IMR-90 (cell line): ENCODE measurements at regions not wholly inside any gene's neighbourhood (a gene's known extent, or its start where the extent isn't known, plus 50 kb on each side); places are given as distances from the start of the nearest gene placed in this dataset.

ENCODE experiments used
- ATAC-seq: fragments of 200-7000 bp; cut with Tn5 transposase; 2 replicates; pipeline ENCODE4 v1.9.1; 2020; ENCODE audit warnings: low read depth, mild to moderate bottlenecking, moderate library complexity
- BruUV-seq: library from RNA; stranded (reverse); fragments of 400-500 nt; replicated peaks from 2 replicates; lab custom pipeline; 2021; lab: Mats Ljungman, UMichigan
- CTCF ChIA-PET: fragments of 300-600 bp; formaldehyde crosslinking; extraction: SDS; loops from one replicate; lab custom pipeline; 2021; ENCODE audit warnings: antibody characterized with exemption; lab: Yijun Ruan, JAX
- POLR2A ChIA-PET: fragments of 300-600 bp; sonication (Branson Sonifier 250); formaldehyde crosslinking; loops from one replicate; lab custom pipeline; 2022; ENCODE audit warnings: antibody characterized with exemption; ENCODE audit not compliant: unreplicated experiment; lab: Charles Lee
- DNase-seq: peaks from one replicate; pipeline ENCODE4 v3.0.0; 2013
- H2AFZ ChIP-seq: replicated peaks from 2 replicates; pipeline ENCODE3; 2013; ENCODE audit warnings: low read length, mild to moderate bottlenecking; ENCODE audit not compliant: poor library complexity
- H2AK5ac ChIP-seq: 2 replicates; pipeline ENCODE4 v1.6.1; 2013; ENCODE audit warnings: low read depth, low read length, inconsistent platforms
- H2AK9ac ChIP-seq: replicated peaks from 2 replicates; pipeline ENCODE3; 2013; ENCODE audit warnings: mild to moderate bottlenecking, low read depth, low read length, moderate library complexity; ENCODE audit not compliant: poor library complexity
- H2BK120ac ChIP-seq: 2 replicates; pipeline ENCODE4 v1.6.1; 2013; ENCODE audit warnings: low read depth, low read length, inconsistent platforms
- H2BK15ac ChIP-seq: 3 replicates; pipeline ENCODE4 v1.6.1; 2013; ENCODE audit warnings: low read depth, low read length, inconsistent platforms
- H2BK20ac ChIP-seq: 2 replicates; pipeline ENCODE4 v1.6.1; 2013; ENCODE audit warnings: low read depth, mild to moderate bottlenecking, inconsistent platforms, low read length, moderate library complexity
- H2BK5ac ChIP-seq: 2 replicates; pipeline ENCODE4 v1.6.1; 2013; ENCODE audit warnings: mild to moderate bottlenecking, low read depth, low read length, inconsistent platforms; ENCODE audit not compliant: poor library complexity, severe bottlenecking
- H3K14ac ChIP-seq: replicated peaks from 2 replicates; pipeline ENCODE4 v1.6.1; 2013; ENCODE audit warnings: low read depth, low read length, inconsistent platforms
- H3K18ac ChIP-seq: 2 replicates; pipeline ENCODE4 v1.6.1; 2013; ENCODE audit warnings: low read depth, low read length, control low read depth
- H3K23ac ChIP-seq: 2 replicates; pipeline ENCODE4 v1.6.1; 2013; ENCODE audit warnings: low read depth, low read length, inconsistent platforms
- H3K27ac ChIP-seq: 2 replicates; pipeline ENCODE4 v1.5.1; 2013; ENCODE audit warnings: mild to moderate bottlenecking, control low read depth, low read length; ENCODE audit not compliant: insufficient read depth
- H3K27me3 ChIP-seq: 2 replicates; pipeline ENCODE4 v1.6.1; 2013; ENCODE audit warnings: low read length; ENCODE audit not compliant: control insufficient read depth, insufficient read depth
- H3K36me3 ChIP-seq: 2 replicates; pipeline ENCODE4 v1.6.1; 2013; ENCODE audit warnings: low read length, mixed read lengths; ENCODE audit not compliant: control insufficient read depth, insufficient read depth
- H3K4ac ChIP-seq: 2 replicates; pipeline ENCODE4 v1.6.1; 2013; ENCODE audit warnings: low read depth, low read length, inconsistent platforms
- H3K4me1 ChIP-seq: 2 replicates; pipeline ENCODE4 v1.6.1; 2013; ENCODE audit warnings: low read length, mixed read lengths; ENCODE audit not compliant: control insufficient read depth, insufficient read depth
- H3K4me2 ChIP-seq: 2 replicates; pipeline ENCODE4 v1.6.1; 2013; ENCODE audit warnings: low read depth, mild to moderate bottlenecking, control low read depth, low read length, moderate library complexity
- H3K4me3 ChIP-seq: 2 replicates; pipeline ENCODE4 v1.5.1; 2013; ENCODE audit warnings: low read depth, mild to moderate bottlenecking, control low read depth, low read length, moderate library complexity; ENCODE audit not compliant: insufficient read depth
- H3K56ac ChIP-seq: 2 replicates; pipeline ENCODE4 v1.6.1; 2013; ENCODE audit warnings: low read length, inconsistent platforms; ENCODE audit not compliant: insufficient read depth; ENCODE audit errors: extremely low read depth
- H3K79me1 ChIP-seq, 2 experiments: 2 replicates each; pipeline ENCODE4 v1.6.1; 2013; ENCODE audit warnings: low read length in 2 of 2, inconsistent platforms in 1 of 2, low read depth in 1 of 2
- H3K9ac ChIP-seq: 2 replicates; pipeline ENCODE4 v1.6.1; 2013; ENCODE audit warnings: low read depth, low read length, control low read depth
- H3K9me1 ChIP-seq: 2 replicates; pipeline ENCODE4 v1.6.1; 2013; ENCODE audit warnings: low read length, inconsistent platforms; ENCODE audit not compliant: insufficient read depth
- H3K9me3 ChIP-seq: 2 replicates; pipeline ENCODE4 v1.6.1; 2013; ENCODE audit warnings: low read length; ENCODE audit not compliant: control insufficient read depth, insufficient read depth
- H4K20me1 ChIP-seq: 2 replicates; pipeline ENCODE4 v1.6.1; 2013; ENCODE audit warnings: low read length, inconsistent platforms; ENCODE audit not compliant: insufficient read depth
- H4K5ac ChIP-seq: 2 replicates; pipeline ENCODE4 v1.6.1; 2013; ENCODE audit warnings: mild to moderate bottlenecking, low read depth, low read length, control low read depth
- H4K8ac ChIP-seq, 2 experiments: 2 replicates each; pipeline ENCODE4 v1.6.1; 2013; ENCODE audit warnings: low read depth in 2 of 2, low read length in 2 of 2, control low read depth in 1 of 2, inconsistent platforms in 1 of 2
- H4K91ac ChIP-seq: 2 replicates; pipeline ENCODE4 v1.6.1; 2013; ENCODE audit warnings: low read depth, low read length, inconsistent platforms; ENCODE audit not compliant: insufficient read depth
- BHLHE40 ChIP-seq: fragments of 150-350 bp; IDR thresholded peaks from 2 replicates; pipeline ENCODE4 v1.6.1; 2016; ENCODE audit warnings: mild to moderate bottlenecking, low read depth, low read length
- CEBPB ChIP-seq: IDR thresholded peaks from 2 replicates; pipeline ENCODE4 v1.6.1; 2012; ENCODE audit warnings: low read depth, low read length, improper control_type of control experiment
- CHD1 ChIP-seq: IDR thresholded peaks from 2 replicates; pipeline ENCODE4 v1.6.1; 2012; ENCODE audit warnings: low read depth, low read length, improper control_type of control experiment
- FOS ChIP-seq: fragments of 150-350 bp; IDR thresholded peaks from 2 replicates; pipeline ENCODE4 v1.6.1; 2016; ENCODE audit warnings: low read depth, low read length
- MAFK ChIP-seq: IDR thresholded peaks from 2 replicates; pipeline ENCODE4 v1.6.1; 2012; ENCODE audit warnings: low read depth, low read length, improper control_type of control experiment
- MAZ ChIP-seq: IDR thresholded peaks from 2 replicates; pipeline ENCODE4 v1.6.1; 2012; ENCODE audit warnings: low read depth, mild to moderate bottlenecking, low read length, improper control_type of control experiment, moderate library complexity, borderline replicate concordance
- MXI1 ChIP-seq: IDR thresholded peaks from 2 replicates; pipeline ENCODE4 v1.6.1; 2012; ENCODE audit warnings: low read depth, mild to moderate bottlenecking, low read length, moderate library complexity, borderline replicate concordance
- NFE2L2 ChIP-seq: fragments of 150-350 bp; IDR thresholded peaks from 2 replicates; pipeline ENCODE4 v1.6.1; 2016; ENCODE audit warnings: low read depth, mild to moderate bottlenecking, low read length
- POLR2A ChIP-seq: IDR thresholded peaks from 2 replicates; pipeline ENCODE4 v1.6.1; 2012; ENCODE audit warnings: mild to moderate bottlenecking, low read depth, low read length
- RAD21 ChIP-seq: IDR thresholded peaks from 2 replicates; pipeline ENCODE4 v1.6.1; 2012; ENCODE audit warnings: low read length, improper control_type of control experiment
- RCOR1 ChIP-seq: IDR thresholded peaks from 2 replicates; pipeline ENCODE4 v1.6.1; 2012; ENCODE audit warnings: mild to moderate bottlenecking, low read length, improper control_type of control experiment; ENCODE audit not compliant: insufficient replicate concordance
- RFX5 ChIP-seq: IDR thresholded peaks from 2 replicates; pipeline ENCODE4 v1.8.0; 2012; ENCODE audit warnings: low read depth, mild to moderate bottlenecking, low read length, moderate library complexity
- SMC3 ChIP-seq: fragments of 150-350 bp; IDR thresholded peaks from 2 replicates; pipeline ENCODE4 v1.6.1; 2016; ENCODE audit warnings: low read depth, mild to moderate bottlenecking, antibody characterized with exemption, low read length, moderate library complexity
- WGBS, 2 experiments: methylation state at CpG; one replicate each; pipeline versions ENCODE4 v1.1.5 to v1.1.7; 2013; ENCODE audit warnings: missing lambda C conversion rate in 2 of 2; ENCODE audit not compliant: insufficient read length in 1 of 2; ENCODE audit errors: extremely low coverage in 2 of 2; 5-methylcytosine and 5-hydroxymethylcytosine counted together
- dilution Hi-C: fragments of 300-500 bp; cut with HindIII; formaldehyde crosslinking; loops from one replicate; pipeline ENCODE4 v1.14.3; 2018; ENCODE audit warnings: low sequenced_read_pairs; ENCODE audit not compliant: unreplicated experiment
- in situ Hi-C: fragments of 300-500 bp; cut with MboI; formaldehyde crosslinking; loops from 3 replicates; pipeline ENCODE4 v1.14.3; 2019; ENCODE audit warnings: low sequenced_read_pairs, inconsistent platforms, mixed read lengths
- intact Hi-C: fragments of 100-400 bp; cut with micrococcal nuclease; formaldehyde crosslinking; loops from 2 replicates; pipeline ENCODE4 v1.10.0; 2022
- TF ChIP-seq, protein P1 (sequence below): fragments of 150-350 bp; IDR thresholded peaks from 2 replicates; pipeline ENCODE4 v1.6.1; 2017; ENCODE audit warnings: mild to moderate bottlenecking, antibody characterized with exemption, low read length, low read depth
- TF ChIP-seq, protein P2 (sequence below): fragments of 150-350 bp; IDR thresholded peaks from 2 replicates; pipeline ENCODE4 v1.6.1; 2016; ENCODE audit warnings: low read depth, mild to moderate bottlenecking, low read length, moderate library complexity, borderline replicate concordance

- Histone ChIP-seq H2AK5ac (no peak overlapping the region), H3K9me3 (peaks cover 30% of the 10 kb centered on the region), H4K5ac (no peak overlapping the region), H3K56ac (no peak overlapping the region), H2AFZ (no peak overlapping the region), H3K18ac (no peak overlapping the region), H2BK20ac (no peak overlapping the region), H2AK9ac (no peak overlapping the region), H3K9me1 (no peaks in the 10 kb centered on the region), H3K9ac (no peak overlapping the region), H2BK5ac (no peak overlapping the region), H3K36me3 (no peaks in the 10 kb centered on the region), H3K79me1 (no peaks in the 10 kb centered on the region), H4K8ac (no peak overlapping the region), H3K14ac (no peak overlapping the region), H3K4ac (no peak overlapping the region), H4K20me1 (no peaks in the 10 kb centered on the region), H2BK15ac (no peak overlapping the region), H3K27me3 (no peaks in the 10 kb centered on the region), H3K4me2 (no peak overlapping the region), H3K23ac (no peak overlapping the region), H3K4me1 (no peaks in the 10 kb centered on the region), H3K4me3 (no peak overlapping the region), H4K91ac (no peak overlapping the region), H2BK120ac (no peak overlapping the region), H3K27ac (no peak overlapping the region)
- DNase-seq (no peak), ATAC-seq (no peak)
- in situ Hi-C loops (no loop called here), dilution Hi-C loops (no loop called here), intact Hi-C loops (no loop called here)
- TF ChIP-seq POLR2A, result no peak
- TF ChIP-seq, protein P1, sequence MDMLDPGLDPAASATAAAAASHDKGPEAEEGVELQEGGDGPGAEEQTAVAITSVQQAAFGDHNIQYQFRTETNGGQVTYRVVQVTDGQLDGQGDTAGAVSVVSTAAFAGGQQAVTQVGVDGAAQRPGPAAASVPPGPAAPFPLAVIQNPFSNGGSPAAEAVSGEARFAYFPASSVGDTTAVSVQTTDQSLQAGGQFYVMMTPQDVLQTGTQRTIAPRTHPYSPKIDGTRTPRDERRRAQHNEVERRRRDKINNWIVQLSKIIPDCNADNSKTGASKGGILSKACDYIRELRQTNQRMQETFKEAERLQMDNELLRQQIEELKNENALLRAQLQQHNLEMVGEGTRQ, result no peak
- no peak for TF ChIP-seq NFE2L2
- no peak for TF ChIP-seq CEBPB
- TF ChIP-seq SMC3, result no peak
- TF ChIP-seq MAFK, result no peak
- no peak for TF ChIP-seq RFX5
- no peak for TF ChIP-seq RCOR1
- no peak for TF ChIP-seq MXI1
- no peak for TF ChIP-seq CHD1
- no peak for TF ChIP-seq RAD21
- no peak for TF ChIP-seq BHLHE40
- no peak for TF ChIP-seq FOS
- TF ChIP-seq, protein P2, sequence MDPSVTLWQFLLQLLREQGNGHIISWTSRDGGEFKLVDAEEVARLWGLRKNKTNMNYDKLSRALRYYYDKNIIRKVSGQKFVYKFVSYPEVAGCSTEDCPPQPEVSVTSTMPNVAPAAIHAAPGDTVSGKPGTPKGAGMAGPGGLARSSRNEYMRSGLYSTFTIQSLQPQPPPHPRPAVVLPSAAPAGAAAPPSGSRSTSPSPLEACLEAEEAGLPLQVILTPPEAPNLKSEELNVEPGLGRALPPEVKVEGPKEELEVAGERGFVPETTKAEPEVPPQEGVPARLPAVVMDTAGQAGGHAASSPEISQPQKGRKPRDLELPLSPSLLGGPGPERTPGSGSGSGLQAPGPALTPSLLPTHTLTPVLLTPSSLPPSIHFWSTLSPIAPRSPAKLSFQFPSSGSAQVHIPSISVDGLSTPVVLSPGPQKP, result no peak
- no peak for TF ChIP-seq MAZ
- ChIA-PET CTCF (no interaction called here), POLR2A (no interaction called here)
- no TSS peak for BruUV-seq
- no CpG with 5 or more reads among the region's 2 CpGs for WGBS, 2 experiments
Measured at GRCh38 chr19:28656644-28657043, 556.3 kb downstream of the UQCRFS1 start.
